ENCODE measurements at regions not wholly inside any gene's neighbourhood (a gene's known extent, or its start where the extent isn't known, plus 50 kb on each side); places are given as distances from the start of the nearest gene placed in this dataset.

DNA sequence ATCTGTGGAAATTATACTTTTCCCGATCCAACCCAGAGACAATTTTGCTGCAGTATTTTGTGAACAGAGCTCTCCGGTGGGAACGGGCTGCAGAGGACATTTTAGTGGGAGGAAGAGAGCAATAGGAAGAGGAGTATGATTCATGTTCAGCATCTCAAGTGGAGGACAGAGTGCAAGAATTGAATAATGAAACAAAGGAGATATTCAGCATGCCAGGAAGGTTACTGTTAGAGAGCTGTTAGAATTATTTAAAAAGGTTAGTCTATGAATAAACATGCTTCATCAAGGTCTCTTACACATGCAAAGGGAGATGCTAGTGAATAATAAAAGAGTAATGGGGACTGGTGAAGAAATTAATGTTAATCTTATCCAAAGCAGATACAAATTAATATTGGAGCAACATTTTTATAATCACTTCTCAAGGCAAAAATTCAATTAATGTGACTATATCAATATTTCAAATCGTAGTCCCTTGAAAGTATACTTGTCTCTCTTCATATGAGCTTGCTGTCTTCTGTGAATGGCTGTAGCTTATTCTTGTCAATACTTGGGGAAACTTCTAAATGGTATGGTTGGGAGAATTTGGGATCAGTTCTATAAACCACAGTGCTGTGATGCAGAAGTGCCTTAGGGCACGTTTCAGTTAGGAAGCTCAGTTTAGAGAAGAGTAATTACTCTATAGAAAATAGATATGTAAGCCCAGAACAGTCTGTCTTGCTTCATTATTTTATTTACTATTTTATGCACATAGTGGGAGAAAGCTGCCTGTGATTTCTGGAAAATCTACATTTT is 1165.8 kb downstream of the OLFM4 start:
- TF ChIP-seq POLR2A (IDR thresholded peaks at IDR 0.05): no peak
- TF ChIP-seq EP300 (IDR thresholded peaks at IDR 0.05): no peak
- TF ChIP-seq, protein P1, sequence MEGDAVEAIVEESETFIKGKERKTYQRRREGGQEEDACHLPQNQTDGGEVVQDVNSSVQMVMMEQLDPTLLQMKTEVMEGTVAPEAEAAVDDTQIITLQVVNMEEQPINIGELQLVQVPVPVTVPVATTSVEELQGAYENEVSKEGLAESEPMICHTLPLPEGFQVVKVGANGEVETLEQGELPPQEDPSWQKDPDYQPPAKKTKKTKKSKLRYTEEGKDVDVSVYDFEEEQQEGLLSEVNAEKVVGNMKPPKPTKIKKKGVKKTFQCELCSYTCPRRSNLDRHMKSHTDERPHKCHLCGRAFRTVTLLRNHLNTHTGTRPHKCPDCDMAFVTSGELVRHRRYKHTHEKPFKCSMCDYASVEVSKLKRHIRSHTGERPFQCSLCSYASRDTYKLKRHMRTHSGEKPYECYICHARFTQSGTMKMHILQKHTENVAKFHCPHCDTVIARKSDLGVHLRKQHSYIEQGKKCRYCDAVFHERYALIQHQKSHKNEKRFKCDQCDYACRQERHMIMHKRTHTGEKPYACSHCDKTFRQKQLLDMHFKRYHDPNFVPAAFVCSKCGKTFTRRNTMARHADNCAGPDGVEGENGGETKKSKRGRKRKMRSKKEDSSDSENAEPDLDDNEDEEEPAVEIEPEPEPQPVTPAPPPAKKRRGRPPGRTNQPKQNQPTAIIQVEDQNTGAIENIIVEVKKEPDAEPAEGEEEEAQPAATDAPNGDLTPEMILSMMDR (IDR thresholded peaks at IDR 0.05): no peak
- TF ChIP-seq POLR2AphosphoS5 (IDR thresholded peaks at IDR 0.05): no peak

All from stomach (tissue), 4 donors.